Breast epithelium (tissue), 4 donors: ENCODE measurements at regions not wholly inside any gene's neighbourhood (a gene's known extent, or its start where the extent isn't known, plus 50 kb on each side); places are given as distances from the start of the nearest gene placed in this dataset.

Experiments
- DNase-seq, 2 donors: peaks; one replicate each; pipeline ENCODE4 v3.0.0-alpha.2; 2019; ENCODE audit warnings: low spot score in 2 of 2
- H3K27ac ChIP-seq, 2 donors: fragments of 200-600 bp; sonication (generic) in 1 of 2; one replicate each; pipeline ENCODE4 v1.5.1; 2016 to 2019; ENCODE audit warnings: mild to moderate bottlenecking in 1 of 2
- H3K27me3 ChIP-seq, 2 donors: fragments of 200-600 bp; sonication (generic) in 1 of 2; one replicate each; pipeline versions ENCODE4 v1.5.1 to v1.6.0; 2017 to 2019; ENCODE audit warnings: control low read depth in 1 of 2, mild to moderate bottlenecking in 1 of 2
- H3K36me3 ChIP-seq: fragments of 200-600 bp; one replicate; pipeline ENCODE4 v1.5.1; 2019
- H3K4me1 ChIP-seq, 2 donors: fragments of 200-600 bp; sonication (generic); one replicate each; pipeline ENCODE4 v1.5.1; 2016 to 2019; ENCODE audit warnings: control low read depth in 1 of 2
- H3K4me3 ChIP-seq, 3 donors: fragments of 200-600 bp; sonication (generic); 1 replicate in 2 of 3; 2 replicates in 1 of 3; pipeline ENCODE4 v1.5.1; 2016 to 2019; ENCODE audit warnings: mild to moderate bottlenecking in 3 of 3, moderate library complexity in 2 of 3
- H3K9me3 ChIP-seq, 2 donors: fragments of 200-600 bp; sonication (generic) in 1 of 2; one replicate each; pipeline ENCODE4 v1.5.1; 2016 to 2019; ENCODE audit warnings: control low read depth in 1 of 2
- POLR2A ChIP-seq: fragments of 450-650 bp; IDR thresholded peaks from one replicate; pipeline ENCODE4 v1.6.1; 2016; ENCODE audit warnings: antibody characterized with exemption, mild to moderate bottlenecking, moderate library complexity
- POLR2AphosphoS5 ChIP-seq, 3 donors: sonication (generic); formaldehyde crosslinking; IDR thresholded peaks; one replicate each; pipeline ENCODE4 v1.6.1; 2017; ENCODE audit warnings: antibody characterized with exemption in 3 of 3
- intact Hi-C: fragments of 100-400 bp; cut with DNase I; formaldehyde crosslinking; loops from one replicate; pipeline ENCODE4 v1.15.1; 2023; ENCODE audit warnings: low total_unique reads
- TF ChIP-seq, protein P1 (sequence below), 3 donors: fragments of 450-650 bp; IDR thresholded peaks; one replicate each; pipeline ENCODE4 v1.5.1; 2016 to 2017; ENCODE audit warnings: antibody characterized with exemption in 3 of 3, mild to moderate bottlenecking in 3 of 3, moderate library complexity in 3 of 3

DNA sequence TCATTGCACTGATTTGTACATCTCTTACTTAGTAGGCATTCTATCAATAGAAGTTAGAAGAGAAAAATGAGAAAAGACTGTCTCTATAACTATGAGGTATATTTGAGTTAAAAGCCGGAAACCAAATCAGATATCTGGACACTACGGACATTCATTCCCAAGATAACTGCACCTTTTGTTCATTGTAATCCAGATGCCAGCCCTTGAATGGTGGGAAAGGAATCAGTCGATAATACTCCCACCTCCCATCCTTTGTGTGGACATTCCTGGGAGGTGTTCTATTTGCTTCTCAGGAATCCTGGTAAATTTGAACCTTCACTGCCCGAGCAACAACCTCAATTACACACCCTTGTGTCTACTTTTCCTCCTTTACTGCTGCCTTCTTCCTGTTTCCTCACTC, 225.2 kb downstream of the CHD9NB start:
- H3K36me3 ChIP-seq, result no peaks in the 10 kb centered on the region
- DNase-seq, result no peak
- no peak overlapping the region for H3K4me3 ChIP-seq
- H3K27me3 ChIP-seq, result no peaks in the 10 kb centered on the region
- H3K27ac ChIP-seq, result no peak overlapping the region
- no peak for TF ChIP-seq POLR2AphosphoS5 (IDR thresholded peaks at IDR 0.05)
- no peaks in the 10 kb centered on the region for H3K9me3 ChIP-seq
- intact Hi-C loops, result no loop called here
- no peaks in the 10 kb centered on the region for H3K4me1 ChIP-seq

DNA sequence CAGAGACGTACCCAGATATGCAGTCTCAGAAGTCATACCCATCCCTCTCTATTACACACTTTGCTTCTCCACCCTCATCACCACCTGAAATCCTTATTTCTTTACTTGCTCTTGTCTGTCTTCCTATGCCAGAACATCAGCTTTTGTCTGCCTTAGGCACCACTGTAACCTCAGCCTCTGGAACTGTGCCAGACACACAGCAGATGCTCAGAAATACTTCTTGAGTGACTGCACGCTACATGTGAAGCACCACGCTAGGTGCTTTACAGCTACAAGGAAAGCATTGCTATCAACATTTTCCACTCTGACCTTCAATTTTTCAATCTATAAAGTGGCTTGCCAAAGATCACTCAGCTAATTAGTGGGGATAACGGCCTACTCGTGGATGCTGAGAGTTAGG, 226.8 kb downstream of the CHD9NB start:
- TF ChIP-seq, protein P1, sequence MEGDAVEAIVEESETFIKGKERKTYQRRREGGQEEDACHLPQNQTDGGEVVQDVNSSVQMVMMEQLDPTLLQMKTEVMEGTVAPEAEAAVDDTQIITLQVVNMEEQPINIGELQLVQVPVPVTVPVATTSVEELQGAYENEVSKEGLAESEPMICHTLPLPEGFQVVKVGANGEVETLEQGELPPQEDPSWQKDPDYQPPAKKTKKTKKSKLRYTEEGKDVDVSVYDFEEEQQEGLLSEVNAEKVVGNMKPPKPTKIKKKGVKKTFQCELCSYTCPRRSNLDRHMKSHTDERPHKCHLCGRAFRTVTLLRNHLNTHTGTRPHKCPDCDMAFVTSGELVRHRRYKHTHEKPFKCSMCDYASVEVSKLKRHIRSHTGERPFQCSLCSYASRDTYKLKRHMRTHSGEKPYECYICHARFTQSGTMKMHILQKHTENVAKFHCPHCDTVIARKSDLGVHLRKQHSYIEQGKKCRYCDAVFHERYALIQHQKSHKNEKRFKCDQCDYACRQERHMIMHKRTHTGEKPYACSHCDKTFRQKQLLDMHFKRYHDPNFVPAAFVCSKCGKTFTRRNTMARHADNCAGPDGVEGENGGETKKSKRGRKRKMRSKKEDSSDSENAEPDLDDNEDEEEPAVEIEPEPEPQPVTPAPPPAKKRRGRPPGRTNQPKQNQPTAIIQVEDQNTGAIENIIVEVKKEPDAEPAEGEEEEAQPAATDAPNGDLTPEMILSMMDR (IDR thresholded peaks at IDR 0.05), result no peak
- TF ChIP-seq POLR2AphosphoS5 (IDR thresholded peaks at IDR 0.05) (no peak), POLR2A (no peak)
- no peaks in the 10 kb centered on the region for H3K36me3 ChIP-seq
- no peaks in the 10 kb centered on the region for H3K9me3 ChIP-seq
- H3K27me3 ChIP-seq, result no peaks in the 10 kb centered on the region
- H3K4me3 ChIP-seq, result no peak overlapping the region
- no peak overlapping the region for H3K27ac ChIP-seq
- intact Hi-C loops, result no loop called here
- H3K4me1 ChIP-seq, result no peaks in the 10 kb centered on the region
- no peak for DNase-seq

DNA sequence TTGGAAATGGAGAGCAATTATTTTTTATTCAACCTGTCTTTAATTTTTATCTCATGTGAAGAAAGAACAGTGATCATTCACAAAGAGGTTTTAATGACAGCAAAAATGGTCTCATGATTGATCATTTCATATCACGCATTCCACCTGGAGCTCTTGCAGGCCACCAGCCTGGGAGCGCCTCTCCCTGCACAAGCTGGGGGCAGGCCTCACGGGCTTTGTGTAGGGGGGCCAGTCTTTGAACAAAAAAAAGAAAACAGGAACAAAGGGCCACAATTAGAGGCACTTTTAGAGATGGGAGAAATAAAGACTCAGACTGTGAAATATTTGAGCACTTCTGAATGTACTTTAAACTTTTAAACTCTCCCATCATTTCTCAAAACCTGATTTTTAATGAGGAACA, 232.9 kb downstream of the CHD9NB start:
- intact Hi-C loops, result no loop called here
- H3K9me3 ChIP-seq, result no peaks in the 10 kb centered on the region
- DNase-seq, result no peak
- no peak overlapping the region for H3K27ac ChIP-seq
- no peaks in the 10 kb centered on the region for H3K27me3 ChIP-seq
- no peaks in the 10 kb centered on the region for H3K4me1 ChIP-seq
- TF ChIP-seq POLR2AphosphoS5 (IDR thresholded peaks at IDR 0.05) (no peak), POLR2A (no peak)
- TF ChIP-seq, protein P1 (IDR thresholded peaks at IDR 0.05), result no peak
- no peaks in the 10 kb centered on the region for H3K36me3 ChIP-seq
- no peak overlapping the region for H3K4me3 ChIP-seq

DNA sequence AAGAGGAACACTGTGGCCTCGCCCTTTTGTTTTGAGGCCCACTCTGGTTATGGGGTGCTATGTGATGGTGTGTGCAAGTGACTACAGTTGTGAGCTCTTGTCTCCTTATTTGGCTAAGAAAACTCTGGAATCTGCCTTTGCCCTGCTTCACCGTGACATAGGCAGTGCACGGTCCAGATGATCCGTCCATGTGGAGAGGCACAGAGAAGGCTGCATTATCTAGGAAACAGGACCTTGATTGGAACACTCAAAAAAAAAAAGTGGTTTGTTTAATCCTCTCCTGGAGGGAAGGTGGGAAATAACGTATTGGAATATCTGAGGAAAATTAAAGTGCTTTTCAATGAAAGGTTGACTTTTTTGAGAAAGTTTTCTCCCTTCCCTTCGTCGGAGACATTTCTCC, 233.3 kb downstream of the CHD9NB start:
- no peak overlapping the region for H3K4me3 ChIP-seq
- intact Hi-C loops, result no loop called here
- TF ChIP-seq, protein P1 (IDR thresholded peaks at IDR 0.05), result no peak
- TF ChIP-seq POLR2A (no peak), POLR2AphosphoS5 (IDR thresholded peaks at IDR 0.05) (no peak)

DNA sequence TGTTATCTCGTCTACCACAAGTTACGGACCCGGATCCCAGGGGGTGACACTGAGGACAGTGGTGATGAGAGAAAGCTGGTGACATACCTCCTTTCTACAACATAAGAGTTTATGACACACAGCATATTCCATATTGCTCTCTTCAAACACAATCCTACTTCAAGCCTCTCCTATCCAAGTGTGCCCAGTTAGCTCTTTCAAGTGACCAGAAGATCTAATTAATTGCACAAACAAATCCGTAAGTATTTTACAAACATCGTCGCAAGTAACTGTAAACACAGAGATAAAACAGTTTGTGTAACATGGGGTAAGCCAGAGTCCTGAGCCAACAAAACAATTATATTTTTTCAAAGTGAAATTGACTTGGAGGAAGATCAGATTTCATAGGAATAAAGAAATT, 235.0 kb downstream of the CHD9NB start:
- no peaks in the 10 kb centered on the region for H3K27me3 ChIP-seq
- no peaks in the 10 kb centered on the region for H3K36me3 ChIP-seq
- intact Hi-C loops, result no loop called here
- H3K27ac ChIP-seq, result no peak overlapping the region
- no peaks in the 10 kb centered on the region for H3K9me3 ChIP-seq
- H3K4me1 ChIP-seq, result no peaks in the 10 kb centered on the region
- DNase-seq, result no peak
- H3K4me3 ChIP-seq, result no peak overlapping the region
- TF ChIP-seq POLR2A (no peak), POLR2AphosphoS5 (IDR thresholded peaks at IDR 0.05) (no peak)
- TF ChIP-seq, protein P1 (IDR thresholded peaks at IDR 0.05), result no peak

More for the DNA sequence above, 233.3 kb downstream of the CHD9NB start:
- H3K36me3 ChIP-seq, result no peaks in the 10 kb centered on the region
- H3K9me3 ChIP-seq, result no peaks in the 10 kb centered on the region
- no peak for DNase-seq
- no peaks in the 10 kb centered on the region for H3K4me1 ChIP-seq
- H3K27ac ChIP-seq, result no peak overlapping the region
- no peaks in the 10 kb centered on the region for H3K27me3 ChIP-seq

DNA sequence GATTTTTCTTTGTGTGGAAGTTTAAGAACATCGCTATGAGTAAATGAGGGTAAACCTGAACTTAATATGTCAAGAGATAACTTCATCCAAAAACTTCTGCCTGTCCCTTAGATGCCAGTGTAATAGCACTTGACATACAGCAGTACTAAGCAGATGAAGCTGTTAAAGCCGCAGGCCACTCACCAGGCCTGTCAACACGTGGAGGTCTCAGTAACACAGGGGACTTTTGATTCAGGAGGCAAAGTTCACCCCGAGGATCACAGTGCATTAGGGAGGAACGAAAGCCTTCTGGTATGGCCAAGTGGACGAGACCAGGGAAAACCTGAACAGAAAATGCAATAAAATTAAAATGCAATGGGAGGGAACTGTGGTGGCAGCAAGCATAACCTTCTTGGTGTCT, 235.7 kb downstream of the CHD9NB start:
- no peak overlapping the region for H3K27ac ChIP-seq
- H3K27me3 ChIP-seq, result no peaks in the 10 kb centered on the region
- H3K36me3 ChIP-seq, result no peaks in the 10 kb centered on the region
- H3K4me1 ChIP-seq, result no peaks in the 10 kb centered on the region
- no peak for DNase-seq
- H3K4me3 ChIP-seq, result no peak overlapping the region
- H3K9me3 ChIP-seq, result no peaks in the 10 kb centered on the region
- intact Hi-C loops, result no loop called here
- TF ChIP-seq POLR2AphosphoS5 (IDR thresholded peaks at IDR 0.05) (no peak), POLR2A (no peak)
- TF ChIP-seq, protein P1 (IDR thresholded peaks at IDR 0.05), result no peak
